ENCODE measurements at regions not wholly inside any gene's neighbourhood (a gene's known extent, or its start where the extent isn't known, plus 50 kb on each side); places are given as distances from the start of the nearest gene placed in this dataset.

GRCh38 chr14:87121716-87122115 is 871.3 kb downstream of the GALC start:
- TF ChIP-seq CTCF (IDR thresholded peaks at IDR 0.05) (no peak), POLR2A (IDR thresholded peaks at IDR 0.05) (no peak)

All from breast epithelium (tissue), 3 donors.